HL-60 (cell line): ENCODE measurements at regions not wholly inside any gene's neighbourhood (a gene's known extent, or its start where the extent isn't known, plus 50 kb on each side); places are given as distances from the start of the nearest gene placed in this dataset.

Experiments used
- CTCF ChIP-seq: IDR thresholded peaks from one replicate; pipeline ENCODE4 v1.5.1; 2011; ENCODE audit warnings: low read length, control low read depth, inconsistent platforms; ENCODE audit not compliant: insufficient read depth
- POLR2AphosphoS5 ChIP-seq: IDR thresholded peaks from 2 replicates; pipeline ENCODE4 v1.6.1; 2012; ENCODE audit warnings: low read depth
- TF ChIP-seq, protein P1 (sequence below): IDR thresholded peaks from 2 replicates; pipeline ENCODE4 v1.6.1; 2012; ENCODE audit warnings: low read depth; ENCODE audit not compliant: insufficient replicate concordance

DNA sequence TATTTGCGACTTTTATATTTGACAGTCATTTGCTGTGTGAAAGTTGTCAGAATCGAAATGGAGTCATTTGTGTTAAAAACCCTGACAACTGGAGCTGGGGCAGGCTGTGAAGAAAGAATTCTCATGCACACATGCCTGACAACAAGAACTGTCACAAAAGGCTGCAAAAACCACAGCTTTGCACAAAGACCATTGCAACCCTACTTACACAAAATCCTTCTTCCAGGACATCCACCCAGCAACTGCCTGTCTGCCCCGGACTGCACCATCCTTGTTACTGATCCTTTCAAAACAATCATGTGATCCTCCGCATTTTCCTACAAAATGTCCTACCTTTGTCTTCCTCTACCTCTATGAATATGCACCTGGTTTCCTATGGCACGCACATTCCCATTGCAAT, 66.8 kb upstream of the IRS2 start:
- no peak for TF ChIP-seq POLR2AphosphoS5
- TF ChIP-seq CTCF = no peak
- TF ChIP-seq, protein P1, sequence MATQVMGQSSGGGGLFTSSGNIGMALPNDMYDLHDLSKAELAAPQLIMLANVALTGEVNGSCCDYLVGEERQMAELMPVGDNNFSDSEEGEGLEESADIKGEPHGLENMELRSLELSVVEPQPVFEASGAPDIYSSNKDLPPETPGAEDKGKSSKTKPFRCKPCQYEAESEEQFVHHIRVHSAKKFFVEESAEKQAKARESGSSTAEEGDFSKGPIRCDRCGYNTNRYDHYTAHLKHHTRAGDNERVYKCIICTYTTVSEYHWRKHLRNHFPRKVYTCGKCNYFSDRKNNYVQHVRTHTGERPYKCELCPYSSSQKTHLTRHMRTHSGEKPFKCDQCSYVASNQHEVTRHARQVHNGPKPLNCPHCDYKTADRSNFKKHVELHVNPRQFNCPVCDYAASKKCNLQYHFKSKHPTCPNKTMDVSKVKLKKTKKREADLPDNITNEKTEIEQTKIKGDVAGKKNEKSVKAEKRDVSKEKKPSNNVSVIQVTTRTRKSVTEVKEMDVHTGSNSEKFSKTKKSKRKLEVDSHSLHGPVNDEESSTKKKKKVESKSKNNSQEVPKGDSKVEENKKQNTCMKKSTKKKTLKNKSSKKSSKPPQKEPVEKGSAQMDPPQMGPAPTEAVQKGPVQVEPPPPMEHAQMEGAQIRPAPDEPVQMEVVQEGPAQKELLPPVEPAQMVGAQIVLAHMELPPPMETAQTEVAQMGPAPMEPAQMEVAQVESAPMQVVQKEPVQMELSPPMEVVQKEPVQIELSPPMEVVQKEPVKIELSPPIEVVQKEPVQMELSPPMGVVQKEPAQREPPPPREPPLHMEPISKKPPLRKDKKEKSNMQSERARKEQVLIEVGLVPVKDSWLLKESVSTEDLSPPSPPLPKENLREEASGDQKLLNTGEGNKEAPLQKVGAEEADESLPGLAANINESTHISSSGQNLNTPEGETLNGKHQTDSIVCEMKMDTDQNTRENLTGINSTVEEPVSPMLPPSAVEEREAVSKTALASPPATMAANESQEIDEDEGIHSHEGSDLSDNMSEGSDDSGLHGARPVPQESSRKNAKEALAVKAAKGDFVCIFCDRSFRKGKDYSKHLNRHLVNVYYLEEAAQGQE = no peak
